ENCODE measurements at regions not wholly inside any gene's neighbourhood (a gene's known extent, or its start where the extent isn't known, plus 50 kb on each side); places are given as distances from the start of the nearest gene placed in this dataset.

- TF ChIP-seq, protein P1, sequence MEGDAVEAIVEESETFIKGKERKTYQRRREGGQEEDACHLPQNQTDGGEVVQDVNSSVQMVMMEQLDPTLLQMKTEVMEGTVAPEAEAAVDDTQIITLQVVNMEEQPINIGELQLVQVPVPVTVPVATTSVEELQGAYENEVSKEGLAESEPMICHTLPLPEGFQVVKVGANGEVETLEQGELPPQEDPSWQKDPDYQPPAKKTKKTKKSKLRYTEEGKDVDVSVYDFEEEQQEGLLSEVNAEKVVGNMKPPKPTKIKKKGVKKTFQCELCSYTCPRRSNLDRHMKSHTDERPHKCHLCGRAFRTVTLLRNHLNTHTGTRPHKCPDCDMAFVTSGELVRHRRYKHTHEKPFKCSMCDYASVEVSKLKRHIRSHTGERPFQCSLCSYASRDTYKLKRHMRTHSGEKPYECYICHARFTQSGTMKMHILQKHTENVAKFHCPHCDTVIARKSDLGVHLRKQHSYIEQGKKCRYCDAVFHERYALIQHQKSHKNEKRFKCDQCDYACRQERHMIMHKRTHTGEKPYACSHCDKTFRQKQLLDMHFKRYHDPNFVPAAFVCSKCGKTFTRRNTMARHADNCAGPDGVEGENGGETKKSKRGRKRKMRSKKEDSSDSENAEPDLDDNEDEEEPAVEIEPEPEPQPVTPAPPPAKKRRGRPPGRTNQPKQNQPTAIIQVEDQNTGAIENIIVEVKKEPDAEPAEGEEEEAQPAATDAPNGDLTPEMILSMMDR (IDR thresholded peaks at IDR 0.05), result no peak
- ATAC-seq (ENCODE audit: low FRiP score) (no peak), DNase-seq (ENCODE audit: low spot score) (no peak)
Observed at GRCh38 chr7:132677918-132678317, 101.6 kb upstream of the PLXNA4 start.

DNA sequence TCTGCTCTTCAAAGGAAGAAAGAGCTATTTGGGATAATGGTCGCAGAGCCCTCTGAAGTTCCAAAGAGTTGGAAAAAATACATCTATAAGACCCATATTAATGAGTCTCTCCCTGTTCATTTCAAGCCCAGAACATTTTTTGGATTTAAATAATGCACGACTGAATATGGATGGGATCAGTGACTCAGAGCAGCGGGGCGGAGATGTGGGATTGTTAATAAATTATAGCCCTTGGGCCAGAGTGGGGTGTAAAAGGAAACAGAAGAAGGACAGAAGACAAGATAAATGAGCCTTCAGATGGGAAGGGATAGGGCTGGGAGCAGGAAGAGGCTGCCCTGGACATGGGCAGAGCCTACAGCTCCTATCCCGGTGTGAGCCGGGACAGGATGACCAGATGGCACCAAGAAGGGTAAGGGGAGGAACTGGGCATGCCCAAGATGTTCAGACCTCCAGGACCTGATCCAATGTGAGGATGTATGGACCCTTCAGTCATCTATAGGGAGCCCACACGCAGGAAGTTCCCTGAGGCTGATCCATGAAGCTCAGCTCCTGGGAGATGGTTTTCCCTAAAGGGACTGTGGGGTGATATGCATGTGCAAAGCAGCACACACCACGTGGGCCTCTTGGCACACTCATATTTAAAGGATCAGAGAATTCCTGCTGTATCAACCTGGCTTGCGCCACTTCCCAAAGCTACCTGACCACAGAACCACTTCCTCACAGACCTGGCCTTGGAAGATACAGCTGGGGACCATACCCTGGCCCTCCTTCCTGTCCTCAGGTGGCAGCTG, 96.1 kb upstream of the PLXNA4 start:
- TF ChIP-seq, protein P1 (IDR thresholded peaks at IDR 0.05), result no peak
- no peak for ATAC-seq (ENCODE audit: low FRiP score)
- DNase-seq (ENCODE audit: low spot score), result no peak

DNA sequence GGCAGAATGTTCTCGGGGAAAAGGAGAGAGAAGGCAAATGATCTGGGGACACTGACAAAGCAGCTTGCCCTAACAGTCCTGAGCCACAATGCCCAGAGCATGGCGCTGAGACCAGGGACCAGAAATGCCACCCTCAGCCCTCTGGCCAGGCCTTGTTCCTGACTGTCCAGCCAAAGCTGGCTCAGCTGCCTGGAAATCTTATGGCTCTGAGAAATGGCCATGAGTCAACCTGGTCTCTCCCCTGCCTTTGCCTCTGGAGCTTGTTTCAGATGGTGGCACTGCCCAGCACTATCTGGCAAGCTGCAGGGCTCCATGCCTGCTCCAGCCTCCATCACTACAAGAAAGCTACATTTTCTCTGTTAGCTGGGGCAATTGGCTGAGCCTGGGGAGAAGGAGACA, 90.5 kb upstream of the PLXNA4 start:
- TF ChIP-seq, protein P1 (IDR thresholded peaks at IDR 0.05), result no peak
- ATAC-seq (ENCODE audit: low FRiP score), result no peak
- DNase-seq (ENCODE audit: low spot score), result no peak

DNA sequence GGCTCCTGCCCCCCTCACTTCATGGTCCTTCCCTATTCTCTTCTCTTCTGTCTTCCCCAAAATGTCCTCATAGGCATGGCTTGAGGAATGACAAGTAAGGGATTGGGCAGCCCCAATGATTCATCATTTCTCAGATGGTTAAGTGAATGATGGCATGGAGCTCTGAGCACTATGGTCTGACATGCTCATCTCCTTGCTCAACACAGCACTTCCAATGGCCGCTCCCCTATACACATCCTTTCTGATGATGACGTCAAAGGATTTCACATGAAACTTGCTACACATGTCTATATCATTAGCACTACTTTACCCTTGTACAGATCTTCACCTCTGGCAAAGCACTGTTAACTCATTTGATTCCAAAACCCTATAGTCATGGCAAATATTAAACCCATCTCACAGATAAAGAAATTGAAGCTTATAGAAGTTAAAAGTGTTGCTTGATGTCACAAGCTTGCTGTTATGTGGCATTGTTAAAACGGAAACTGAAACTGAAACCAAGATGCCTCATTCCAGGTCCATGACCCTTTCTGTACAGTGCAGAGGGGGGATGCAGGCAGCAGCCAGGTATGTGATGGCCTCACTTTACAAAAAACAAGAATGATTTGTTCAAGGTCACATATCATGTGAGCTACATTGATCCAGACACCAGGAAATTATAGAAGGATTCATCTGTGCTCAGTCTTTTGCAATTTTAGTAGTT, 90.0 kb upstream of the PLXNA4 start:
- no peak for DNase-seq (ENCODE audit: low spot score)
- TF ChIP-seq, protein P1 (IDR thresholded peaks at IDR 0.05), result no peak
- ATAC-seq (ENCODE audit: low FRiP score), result peak; percentile 48

DNA sequence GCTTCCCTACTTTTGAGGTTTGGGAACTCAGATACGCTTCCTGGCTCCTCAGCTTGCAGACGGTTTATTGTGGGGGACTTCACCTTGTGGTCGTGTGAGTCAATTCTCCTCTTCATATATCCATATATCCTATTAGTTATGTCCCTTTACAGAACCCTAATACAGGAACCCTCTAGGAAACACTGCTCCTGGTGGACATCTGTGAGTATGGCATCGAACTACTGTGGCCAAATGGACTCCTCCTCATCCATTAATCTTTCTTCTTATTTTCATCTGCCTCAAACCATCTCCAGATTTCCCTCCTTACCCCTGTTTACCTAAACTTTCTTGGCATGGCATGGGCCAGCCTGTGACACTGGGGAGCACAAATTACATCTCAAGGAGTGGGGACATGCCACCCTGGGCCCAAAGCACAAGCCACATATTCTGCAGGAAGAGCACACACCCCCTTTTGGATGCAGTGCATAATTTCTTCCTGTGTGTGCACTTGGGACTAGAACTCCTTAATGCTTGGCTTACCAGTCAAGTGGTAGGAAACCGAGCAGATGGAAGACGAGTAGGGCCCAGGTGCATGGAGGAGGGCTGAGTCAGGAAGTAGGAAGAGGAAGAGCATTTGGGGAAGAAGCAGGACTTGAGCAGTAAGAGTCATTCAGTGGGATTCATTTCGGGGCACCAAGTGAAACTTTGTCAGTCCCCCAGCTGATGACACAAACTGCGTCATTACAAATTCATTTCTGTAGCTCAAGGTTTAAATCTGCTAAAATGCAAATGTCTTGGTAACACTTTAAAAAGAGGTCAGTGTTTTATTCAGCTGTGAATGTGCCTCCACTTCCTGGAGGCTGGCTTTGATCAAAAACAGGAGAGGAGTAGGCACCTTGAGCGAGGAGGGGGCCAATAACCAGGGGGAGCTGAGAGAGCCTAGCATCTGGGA, 80.8 kb upstream of the PLXNA4 start:
- ATAC-seq (ENCODE audit: low FRiP score), result no peak
- TF ChIP-seq, protein P1 (IDR thresholded peaks at IDR 0.05), result no peak

DNA sequence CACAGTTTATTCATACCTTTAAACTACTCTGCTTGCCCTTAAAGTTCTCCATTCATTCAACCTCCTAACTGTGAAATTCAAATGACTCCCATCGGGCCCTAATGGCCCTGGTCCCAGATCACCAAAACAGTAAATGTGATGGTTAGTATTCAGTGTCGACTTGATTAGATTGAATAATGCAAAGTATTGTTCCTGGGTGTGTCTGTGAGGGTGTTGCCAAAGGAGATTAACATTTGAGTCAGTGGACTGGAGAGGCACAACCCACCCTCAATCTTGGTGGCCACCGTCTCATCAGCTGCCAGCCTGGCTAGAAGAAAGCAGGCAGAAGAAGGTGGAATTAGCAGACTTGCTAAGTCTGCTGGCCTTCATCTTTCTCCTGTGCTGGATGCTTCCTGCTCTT, 80.1 kb upstream of the PLXNA4 start:
- DNase-seq (ENCODE audit: low spot score), result no peak
- no peak for ATAC-seq (ENCODE audit: low FRiP score)
- TF ChIP-seq, protein P1 (IDR thresholded peaks at IDR 0.05), result no peak

More for the DNA sequence above, 80.8 kb upstream of the PLXNA4 start:
- no peak for DNase-seq (ENCODE audit: low spot score)
